IPS-15b (cell line): ENCODE measurements at regions not wholly inside any gene's neighbourhood (a gene's known extent, or its start where the extent isn't known, plus 50 kb on each side); places are given as distances from the start of the nearest gene placed in this dataset.

ENCODE experiments used
- H3K27me3 ChIP-seq: one replicate; pipeline ENCODE4 v1.6.1; 2013; ENCODE audit warnings: low read length; ENCODE audit not compliant: control insufficient read depth, insufficient read depth
- H3K36me3 ChIP-seq: one replicate; pipeline ENCODE4 v1.6.1; 2013; ENCODE audit warnings: low read length; ENCODE audit not compliant: control insufficient read depth, insufficient read depth
- H3K4me1 ChIP-seq: one replicate; pipeline ENCODE4 v1.6.1; 2013; ENCODE audit warnings: mild to moderate bottlenecking, low read length; ENCODE audit not compliant: control insufficient read depth, insufficient read depth
- H3K4me3 ChIP-seq: one replicate; pipeline ENCODE4 v1.5.1; 2013; ENCODE audit warnings: low read depth, low read length
- H3K9ac ChIP-seq: one replicate; pipeline ENCODE4 v1.6.1; 2013; ENCODE audit warnings: low read depth, mild to moderate bottlenecking, low read length
- H3K9me3 ChIP-seq: one replicate; pipeline ENCODE4 v1.6.1; 2013; ENCODE audit warnings: mild to moderate bottlenecking, low read length; ENCODE audit not compliant: control insufficient read depth, insufficient read depth

DNA sequence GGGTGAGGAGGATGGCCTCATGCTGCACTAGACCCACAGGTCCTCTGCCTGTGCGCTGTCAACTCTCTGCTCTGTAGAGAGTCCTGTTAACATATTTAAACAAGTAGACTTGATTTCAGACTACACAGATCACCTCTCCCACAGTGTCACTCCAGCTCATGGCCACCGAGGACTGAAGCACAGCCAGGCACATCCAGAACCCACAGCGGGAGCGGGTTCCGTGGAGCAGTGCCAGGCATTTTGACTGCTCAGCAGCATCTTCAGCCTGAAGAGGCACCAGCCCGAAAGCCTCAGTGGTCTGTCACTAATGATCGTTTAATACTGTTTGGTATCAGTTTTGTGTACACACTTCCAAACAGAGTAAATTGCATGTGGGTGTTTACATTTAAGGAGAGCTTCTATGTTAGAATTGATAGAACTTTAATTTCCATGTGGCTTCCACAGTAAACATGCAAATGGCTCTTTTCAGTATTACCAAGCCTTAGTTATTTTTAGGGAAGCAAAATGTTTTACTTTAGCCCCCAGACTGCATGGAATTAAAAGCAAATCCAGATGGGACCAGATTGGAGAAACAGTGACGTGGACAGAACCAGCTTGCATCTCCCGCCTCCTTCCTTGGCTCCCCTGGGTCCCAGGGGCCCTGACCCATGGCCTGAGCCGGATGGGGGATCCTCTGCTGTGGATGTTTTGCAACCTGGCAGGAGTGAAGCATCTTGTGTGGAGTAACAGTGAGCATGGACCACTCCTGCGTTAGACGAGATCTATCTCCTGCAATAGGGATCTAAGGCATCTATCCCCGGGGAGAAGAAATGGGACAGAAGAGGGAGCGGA lies 196.7 kb upstream of the CDH4 start:
- Histone ChIP-seq H3K27me3 (peaks cover 7% of the 10 kb centered on the region), H3K9me3 (no peaks in the 10 kb centered on the region), H3K36me3 (no peaks in the 10 kb centered on the region), H3K4me1 (no peaks in the 10 kb centered on the region), H3K9ac (no peak overlapping the region), H3K4me3 (no peak overlapping the region)

DNA sequence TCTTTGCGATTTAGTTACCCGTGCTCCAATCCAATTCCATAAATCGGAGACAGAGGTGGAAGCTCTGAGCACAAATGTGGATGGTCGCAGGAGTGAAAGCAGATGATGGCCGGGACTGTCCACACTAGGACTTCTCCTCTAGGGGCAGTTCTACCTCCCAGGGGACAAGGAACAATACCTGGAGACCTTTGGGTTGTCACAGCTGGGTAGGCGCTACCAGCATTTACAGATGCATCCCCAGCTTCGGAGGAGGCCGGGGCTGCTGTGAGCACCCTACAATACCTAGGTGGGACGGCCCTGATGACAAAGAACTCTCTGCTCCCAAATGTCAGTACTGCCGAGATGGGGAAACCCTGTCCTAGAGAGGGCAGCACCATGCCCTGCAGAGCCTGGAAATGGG lies 195.9 kb upstream of the CDH4 start:
- H3K4me3 ChIP-seq = no peak overlapping the region
- H3K4me1 ChIP-seq = no peaks in the 10 kb centered on the region
- H3K36me3 ChIP-seq = no peaks in the 10 kb centered on the region
- no peak overlapping the region for H3K9ac ChIP-seq
- H3K27me3 ChIP-seq = peaks cover 7% of the 10 kb centered on the region
- H3K9me3 ChIP-seq = no peaks in the 10 kb centered on the region

DNA sequence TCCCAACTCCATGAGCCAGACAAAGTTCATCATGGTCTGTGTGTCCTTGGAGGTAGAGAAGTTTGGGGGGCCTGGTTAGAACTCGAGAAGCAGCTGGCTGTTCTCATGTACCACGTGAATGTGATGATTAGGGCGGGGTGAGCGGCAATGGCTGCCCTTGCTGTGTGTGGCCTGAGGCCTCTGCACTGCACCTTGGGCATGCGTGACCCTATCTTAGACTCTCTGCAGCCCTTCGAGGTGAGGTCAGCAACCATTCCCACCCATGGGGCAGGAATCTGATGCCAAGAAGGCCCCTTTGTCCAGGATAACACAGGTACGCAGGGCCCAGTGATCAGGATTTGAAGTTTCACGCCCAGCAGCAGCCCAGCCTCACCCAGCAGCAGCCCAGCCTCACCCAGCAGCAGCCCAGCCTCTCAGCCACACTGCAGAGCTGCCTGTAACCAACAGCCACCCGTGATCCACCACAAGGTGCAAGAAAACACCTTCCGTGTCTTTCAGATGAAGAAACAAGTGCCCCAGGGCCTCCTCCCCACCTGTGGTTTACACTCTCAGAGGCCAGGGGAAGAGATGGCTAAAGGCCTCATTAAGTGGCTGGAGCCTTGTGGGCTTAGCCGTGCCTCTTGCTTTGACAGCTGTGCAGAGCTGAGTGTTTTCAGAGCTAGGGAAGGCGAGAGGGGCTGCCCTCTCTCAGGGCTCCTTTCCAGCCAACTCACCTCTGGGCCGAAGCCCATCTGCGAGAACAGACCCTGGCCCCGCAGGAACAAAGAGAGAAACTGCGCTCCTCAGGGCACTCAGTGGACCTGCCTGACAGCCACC lies 195.2 kb upstream of the CDH4 start:
- Histone ChIP-seq H3K36me3 (no peaks in the 10 kb centered on the region), H3K9ac (no peak overlapping the region), H3K4me1 (no peaks in the 10 kb centered on the region), H3K4me3 (no peak overlapping the region), H3K27me3 (peaks cover 7% of the 10 kb centered on the region), H3K9me3 (no peaks in the 10 kb centered on the region)

- H3K4me1 ChIP-seq = no peaks in the 10 kb centered on the region
- no peaks in the 10 kb centered on the region for H3K36me3 ChIP-seq
- no peak overlapping the region for H3K9ac ChIP-seq
- H3K4me3 ChIP-seq = no peak overlapping the region
- H3K27me3 ChIP-seq = peaks cover 7% of the 10 kb centered on the region
- no peaks in the 10 kb centered on the region for H3K9me3 ChIP-seq
Observed at GRCh38 chr20:61057443-61058121, 194.5 kb upstream of the CDH4 start.

DNA sequence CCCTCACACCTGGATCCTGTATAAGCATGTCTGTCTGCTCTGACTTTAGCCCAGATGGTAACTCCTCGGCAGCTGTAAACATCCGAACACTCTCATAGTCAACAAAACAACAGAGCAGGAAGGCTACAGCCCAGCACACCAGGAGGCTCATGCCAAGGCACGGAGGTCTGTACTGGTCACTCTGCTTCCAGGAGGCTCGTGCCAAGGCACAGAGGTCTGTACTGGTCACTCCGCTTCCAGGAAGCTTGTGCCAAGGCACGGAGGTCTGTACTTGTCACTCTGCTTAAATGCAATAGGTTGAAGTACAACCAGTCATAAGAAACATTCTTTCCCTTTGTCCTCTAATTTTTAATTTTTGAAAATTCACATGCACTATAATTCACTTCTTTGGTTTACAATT lies 190.1 kb upstream of the CDH4 start:
- Histone ChIP-seq H3K9me3 (no peaks in the 10 kb centered on the region), H3K36me3 (no peaks in the 10 kb centered on the region), H3K4me1 (no peaks in the 10 kb centered on the region), H3K27me3 (peaks cover 5% of the 10 kb centered on the region), H3K4me3 (no peak overlapping the region), H3K9ac (no peak overlapping the region)

- Histone ChIP-seq H3K4me3 (no peak overlapping the region), H3K27me3 (peaks cover 6% of the 10 kb centered on the region)
Observed at GRCh38 chr20:61065853-61066252, 186.2 kb upstream of the CDH4 start.

GRCh38 chr20:61066526-61066925 lies 185.5 kb upstream of the CDH4 start:
- H3K36me3 ChIP-seq = no peaks in the 10 kb centered on the region
- no peaks in the 10 kb centered on the region for H3K4me1 ChIP-seq
- no peaks in the 10 kb centered on the region for H3K9me3 ChIP-seq
- H3K9ac ChIP-seq = no peak overlapping the region
- H3K27me3 ChIP-seq = peaks cover 6% of the 10 kb centered on the region
- no peak overlapping the region for H3K4me3 ChIP-seq

More at GRCh38 chr20:61065853-61066252, 186.2 kb upstream of the CDH4 start:
- Histone ChIP-seq H3K9me3 (no peaks in the 10 kb centered on the region), H3K9ac (no peak overlapping the region), H3K36me3 (no peaks in the 10 kb centered on the region), H3K4me1 (no peaks in the 10 kb centered on the region)

GRCh38 chr20:61067221-61067620 lies 184.8 kb upstream of the CDH4 start:
- H3K27me3 ChIP-seq = peaks cover 6% of the 10 kb centered on the region

DNA sequence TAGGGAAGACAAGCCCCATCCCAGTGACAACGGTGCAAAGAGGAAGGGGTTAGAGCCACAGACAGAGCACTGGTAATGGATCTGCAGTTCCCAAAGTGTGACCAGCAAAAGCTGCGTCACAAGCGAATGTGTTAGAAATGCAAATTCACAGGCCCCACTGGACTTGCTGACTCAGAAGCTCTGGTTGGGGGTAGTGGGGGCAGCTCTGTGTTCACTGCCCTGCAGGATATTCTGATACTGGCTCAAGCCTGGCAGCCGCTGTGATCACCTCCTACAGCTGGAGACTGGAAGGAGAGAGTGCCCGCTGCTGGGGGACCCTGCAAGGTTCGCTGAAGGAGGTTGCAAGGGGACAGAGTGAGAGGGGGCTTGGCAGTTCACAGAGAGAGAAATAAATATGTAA lies 179.7 kb upstream of the CDH4 start:
- no peak overlapping the region for H3K4me3 ChIP-seq
- H3K9ac ChIP-seq = no peak overlapping the region
- H3K27me3 ChIP-seq = peaks cover 30% of the 10 kb centered on the region
- no peaks in the 10 kb centered on the region for H3K9me3 ChIP-seq
- H3K4me1 ChIP-seq = no peaks in the 10 kb centered on the region
- H3K36me3 ChIP-seq = no peaks in the 10 kb centered on the region

More at GRCh38 chr20:61067221-61067620, 184.8 kb upstream of the CDH4 start:
- H3K4me1 ChIP-seq = no peaks in the 10 kb centered on the region
- H3K4me3 ChIP-seq = no peak overlapping the region
- no peaks in the 10 kb centered on the region for H3K36me3 ChIP-seq
- H3K9ac ChIP-seq = no peak overlapping the region
- no peaks in the 10 kb centered on the region for H3K9me3 ChIP-seq

GRCh38 chr20:61073376-61073775 lies 178.7 kb upstream of the CDH4 start:
- no peaks in the 10 kb centered on the region for H3K36me3 ChIP-seq
- no peaks in the 10 kb centered on the region for H3K4me1 ChIP-seq
- H3K4me3 ChIP-seq = no peak overlapping the region
- H3K9me3 ChIP-seq = no peaks in the 10 kb centered on the region
- no peak overlapping the region for H3K9ac ChIP-seq
- H3K27me3 ChIP-seq = peaks cover 33% of the 10 kb centered on the region

DNA sequence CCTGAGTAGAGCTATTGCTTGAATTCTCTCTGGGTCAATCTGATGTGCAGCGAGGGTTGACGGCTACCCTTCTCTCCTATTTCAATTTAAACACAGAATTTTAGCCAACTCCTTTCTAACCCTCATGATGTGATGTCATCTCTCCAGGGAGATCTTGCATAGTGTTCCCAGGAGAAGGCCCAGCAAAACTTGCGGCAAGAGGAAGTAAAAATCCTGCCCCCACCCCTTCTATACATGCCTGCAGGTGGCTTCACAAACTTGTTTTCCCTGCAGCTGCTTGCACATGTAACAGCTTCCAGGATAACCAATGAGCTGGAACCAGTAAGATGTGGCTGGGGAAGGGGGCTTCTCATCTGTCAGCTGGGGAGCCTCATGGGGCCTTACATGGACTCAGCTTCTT lies 169.3 kb upstream of the CDH4 start:
- Histone ChIP-seq H3K4me3 (no peak overlapping the region), H3K9ac (no peak overlapping the region), H3K9me3 (no peaks in the 10 kb centered on the region), H3K36me3 (no peaks in the 10 kb centered on the region), H3K27me3 (peaks cover 57% of the 10 kb centered on the region), H3K4me1 (no peaks in the 10 kb centered on the region)
